ENCODE measurements at regions not wholly inside any gene's neighbourhood (a gene's known extent, or its start where the extent isn't known, plus 50 kb on each side); places are given as distances from the start of the nearest gene placed in this dataset.

DNA sequence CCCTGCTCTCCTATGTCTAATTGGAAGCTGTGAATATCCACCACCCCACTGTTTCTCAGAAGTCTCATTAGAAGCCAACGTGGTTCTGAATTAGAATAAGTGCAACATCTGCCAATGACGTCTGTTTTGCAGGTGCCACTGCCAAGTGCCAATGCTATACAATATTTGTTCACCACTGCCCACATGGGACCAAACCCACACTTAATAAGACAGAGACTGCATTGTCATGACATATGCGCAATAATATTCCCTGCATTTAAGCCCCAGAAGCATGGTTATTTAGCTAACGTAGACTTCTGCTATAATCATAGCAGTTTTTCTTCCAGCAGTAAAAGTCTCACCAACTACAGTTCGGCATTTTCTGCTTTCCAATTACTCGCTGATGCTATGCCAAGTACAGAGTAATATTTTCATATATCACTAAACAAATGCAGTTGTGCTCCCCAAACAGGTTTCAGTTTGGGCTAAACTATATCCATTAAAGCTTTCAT, 262.5 kb upstream of the PCDH18 start:
- TF ChIP-seq CTCF (IDR thresholded peaks at IDR 0.05) (no peak), POLR2A (IDR thresholded peaks at IDR 0.05) (no peak)

Measured in upper lobe of left lung (tissue), 4 donors.